ENCODE measurements at regions not wholly inside any gene's neighbourhood (a gene's known extent, or its start where the extent isn't known, plus 50 kb on each side); places are given as distances from the start of the nearest gene placed in this dataset.
A peak's percentile ranks its signal among the peaks of the same experiment; 100 is the strongest.

DNA sequence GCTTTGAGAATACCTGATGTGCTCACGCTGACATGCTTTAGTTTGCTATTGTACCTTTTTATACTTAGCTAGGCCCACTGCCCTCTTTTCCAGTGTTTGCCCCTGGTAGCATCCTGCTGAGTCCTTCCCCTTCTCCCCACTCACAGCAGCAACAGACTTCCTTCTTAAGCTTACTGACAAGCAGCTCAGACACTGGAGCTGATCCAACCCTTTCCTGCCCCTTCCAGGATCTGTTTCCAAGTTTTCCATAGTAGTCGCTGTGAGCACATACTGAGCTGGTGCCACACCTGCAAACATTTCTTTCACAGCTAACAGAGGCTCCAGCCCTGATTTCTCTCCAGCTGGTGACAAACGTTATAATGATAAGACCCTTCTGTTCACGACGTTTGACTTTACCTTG, 991.4 kb upstream of the CELF4 start:
- H3K27me3 ChIP-seq (replicated peaks; ENCODE audit: control insufficient read depth, insufficient read depth, low read length), result no peaks in the 10 kb centered on the region
- DNase-seq (ENCODE audit: extremely low read depth, insufficient read length), result no peak
- no peaks in the 10 kb centered on the region for H3K36me3 ChIP-seq (ENCODE audit: control insufficient read depth, insufficient read depth, low read length)
- H3K4me3 ChIP-seq (replicated peaks; ENCODE audit: low read depth, low read length), result no peak overlapping the region
- TF ChIP-seq, protein P1, sequence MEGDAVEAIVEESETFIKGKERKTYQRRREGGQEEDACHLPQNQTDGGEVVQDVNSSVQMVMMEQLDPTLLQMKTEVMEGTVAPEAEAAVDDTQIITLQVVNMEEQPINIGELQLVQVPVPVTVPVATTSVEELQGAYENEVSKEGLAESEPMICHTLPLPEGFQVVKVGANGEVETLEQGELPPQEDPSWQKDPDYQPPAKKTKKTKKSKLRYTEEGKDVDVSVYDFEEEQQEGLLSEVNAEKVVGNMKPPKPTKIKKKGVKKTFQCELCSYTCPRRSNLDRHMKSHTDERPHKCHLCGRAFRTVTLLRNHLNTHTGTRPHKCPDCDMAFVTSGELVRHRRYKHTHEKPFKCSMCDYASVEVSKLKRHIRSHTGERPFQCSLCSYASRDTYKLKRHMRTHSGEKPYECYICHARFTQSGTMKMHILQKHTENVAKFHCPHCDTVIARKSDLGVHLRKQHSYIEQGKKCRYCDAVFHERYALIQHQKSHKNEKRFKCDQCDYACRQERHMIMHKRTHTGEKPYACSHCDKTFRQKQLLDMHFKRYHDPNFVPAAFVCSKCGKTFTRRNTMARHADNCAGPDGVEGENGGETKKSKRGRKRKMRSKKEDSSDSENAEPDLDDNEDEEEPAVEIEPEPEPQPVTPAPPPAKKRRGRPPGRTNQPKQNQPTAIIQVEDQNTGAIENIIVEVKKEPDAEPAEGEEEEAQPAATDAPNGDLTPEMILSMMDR (IDR thresholded peaks at IDR 0.05; ENCODE audit: insufficient read depth, low read length, poor library complexity, severe bottlenecking), result no peak

GRCh38 chr18:38552732-38553321, 987.2 kb upstream of the CELF4 start:
- Histone ChIP-seq H3K36me3 (ENCODE audit: control insufficient read depth, insufficient read depth, low read length) (no peaks in the 10 kb centered on the region), H3K27me3 (replicated peaks; ENCODE audit: control insufficient read depth, insufficient read depth, low read length) (no peaks in the 10 kb centered on the region), H3K4me3 (replicated peaks; ENCODE audit: low read depth, low read length) (no peak overlapping the region)
- DNase-seq (ENCODE audit: extremely low read depth, insufficient read length), result no peak
- TF ChIP-seq, protein P1 (IDR thresholded peaks at IDR 0.05; ENCODE audit: insufficient read depth, low read length, poor library complexity, severe bottlenecking), result no peak

DNA sequence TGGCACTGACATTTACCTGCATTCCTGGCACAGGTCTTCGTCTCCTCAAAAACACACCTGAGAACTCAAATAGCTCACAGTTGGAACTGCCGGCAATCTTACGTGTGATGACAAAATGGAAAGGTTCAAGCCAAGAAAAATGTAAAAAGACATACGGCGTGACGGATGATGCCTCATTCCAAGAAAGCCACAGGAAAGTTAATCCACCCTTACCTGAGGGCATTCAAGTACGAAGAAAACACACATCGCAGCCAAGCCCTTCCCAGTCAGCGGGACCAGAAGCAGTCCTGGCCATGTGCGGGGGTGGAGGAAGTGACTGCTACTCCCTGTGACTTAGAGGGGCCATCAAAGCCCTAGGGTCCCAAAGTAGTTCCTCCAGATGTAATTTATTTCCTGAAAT, 986.3 kb upstream of the CELF4 start:
- no peak overlapping the region for H3K4me3 ChIP-seq (replicated peaks; ENCODE audit: low read depth, low read length)
- TF ChIP-seq, protein P1 (IDR thresholded peaks at IDR 0.05; ENCODE audit: insufficient read depth, low read length, poor library complexity, severe bottlenecking), result no peak
- H3K27me3 ChIP-seq (replicated peaks; ENCODE audit: control insufficient read depth, insufficient read depth, low read length), result no peaks in the 10 kb centered on the region
- no peaks in the 10 kb centered on the region for H3K36me3 ChIP-seq (ENCODE audit: control insufficient read depth, insufficient read depth, low read length)
- DNase-seq (ENCODE audit: extremely low read depth, insufficient read length), result no peak

- no peak for DNase-seq (ENCODE audit: extremely low read depth, insufficient read length)
- TF ChIP-seq, protein P1 (IDR thresholded peaks at IDR 0.05; ENCODE audit: insufficient read depth, low read length, poor library complexity, severe bottlenecking), result peak; percentile 59
- H3K36me3 ChIP-seq (ENCODE audit: control insufficient read depth, insufficient read depth, low read length), result no peaks in the 10 kb centered on the region
- no peak overlapping the region for H3K4me3 ChIP-seq (replicated peaks; ENCODE audit: low read depth, low read length)
- H3K27me3 ChIP-seq (replicated peaks; ENCODE audit: control insufficient read depth, insufficient read depth, low read length), result no peaks in the 10 kb centered on the region
These were observed 979.5 kb upstream of the CELF4 start for GRCh38 chr18:38545071-38545470.

DNA sequence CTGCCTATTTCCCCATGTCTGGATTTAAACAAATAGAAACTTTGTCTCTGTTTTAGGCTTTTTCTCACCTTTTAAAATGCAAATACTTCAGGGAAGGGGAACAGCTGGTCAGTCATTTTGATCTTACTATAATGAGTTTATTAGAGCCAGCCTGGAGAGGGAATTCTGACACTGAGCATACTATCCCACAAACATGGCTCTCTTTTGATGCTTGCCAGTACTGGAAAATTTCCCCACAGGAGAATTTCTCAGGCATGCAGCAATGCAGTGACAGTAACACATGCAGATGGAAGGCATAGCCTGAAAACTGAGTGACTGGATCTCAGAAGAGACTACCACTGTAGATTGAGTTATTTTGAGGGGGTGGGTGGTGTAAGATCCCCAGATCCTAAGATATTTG, 974.3 kb upstream of the CELF4 start:
- DNase-seq (ENCODE audit: extremely low read depth, insufficient read length), result no peak
- no peaks in the 10 kb centered on the region for H3K27me3 ChIP-seq (replicated peaks; ENCODE audit: control insufficient read depth, insufficient read depth, low read length)
- no peak overlapping the region for H3K4me3 ChIP-seq (replicated peaks; ENCODE audit: low read depth, low read length)
- no peaks in the 10 kb centered on the region for H3K36me3 ChIP-seq (ENCODE audit: control insufficient read depth, insufficient read depth, low read length)
- TF ChIP-seq, protein P1 (IDR thresholded peaks at IDR 0.05; ENCODE audit: insufficient read depth, low read length, poor library complexity, severe bottlenecking), result no peak

GRCh38 chr18:38539371-38539770, 973.8 kb upstream of the CELF4 start:
- Histone ChIP-seq H3K4me3 (replicated peaks; ENCODE audit: low read depth, low read length) (no peak overlapping the region), H3K27me3 (replicated peaks; ENCODE audit: control insufficient read depth, insufficient read depth, low read length) (no peaks in the 10 kb centered on the region), H3K36me3 (ENCODE audit: control insufficient read depth, insufficient read depth, low read length) (no peaks in the 10 kb centered on the region)
- TF ChIP-seq, protein P1 (IDR thresholded peaks at IDR 0.05; ENCODE audit: insufficient read depth, low read length, poor library complexity, severe bottlenecking), result no peak
- no peak for DNase-seq (ENCODE audit: extremely low read depth, insufficient read length)

Data from GM06990 (cell line).